Breast epithelium (tissue), 3 donors: ENCODE measurements at regions not wholly inside any gene's neighbourhood (a gene's known extent, or its start where the extent isn't known, plus 50 kb on each side); places are given as distances from the start of the nearest gene placed in this dataset.

Experiments
- CTCF ChIP-seq, 3 donors: fragments of 450-650 bp; IDR thresholded peaks; one replicate each; pipeline ENCODE4 v1.5.1; 2016 to 2017; ENCODE audit warnings: antibody characterized with exemption in 3 of 3, mild to moderate bottlenecking in 3 of 3, moderate library complexity in 3 of 3
- POLR2A ChIP-seq: fragments of 450-650 bp; IDR thresholded peaks from one replicate; pipeline ENCODE4 v1.6.1; 2016; ENCODE audit warnings: antibody characterized with exemption, mild to moderate bottlenecking, moderate library complexity
- POLR2AphosphoS5 ChIP-seq, 3 donors: sonication (generic); formaldehyde crosslinking; IDR thresholded peaks; one replicate each; pipeline ENCODE4 v1.6.1; 2017; ENCODE audit warnings: antibody characterized with exemption in 3 of 3

- TF ChIP-seq CTCF (IDR thresholded peaks at IDR 0.05) (no peak), POLR2A (no peak), POLR2AphosphoS5 (IDR thresholded peaks at IDR 0.05) (no peak)
Measured at GRCh38 chr5:26192486-26192885, 845.9 kb downstream of the CDH9 start.
